ENCODE measurements at regions not wholly inside any gene's neighbourhood (a gene's known extent, or its start where the extent isn't known, plus 50 kb on each side); places are given as distances from the start of the nearest gene placed in this dataset.

DNA sequence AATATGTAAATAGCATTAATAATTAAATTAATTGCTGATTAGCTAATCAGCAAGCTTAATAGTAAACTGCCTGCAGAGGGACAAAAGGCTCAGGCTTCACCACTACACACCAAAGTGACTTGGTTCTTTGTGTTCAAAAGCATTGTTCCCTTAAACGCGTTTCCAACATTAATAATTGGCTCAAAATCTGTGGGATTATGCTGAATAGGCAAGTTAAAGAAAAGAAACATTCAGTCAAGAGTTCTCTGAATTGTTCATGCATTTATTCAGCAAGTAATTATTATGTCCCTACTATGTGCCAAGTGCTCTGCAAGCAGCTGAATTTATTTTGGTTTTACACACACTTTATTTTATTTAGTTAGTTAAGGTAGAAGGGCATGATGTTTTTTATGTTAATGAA lies 558.5 kb upstream of the ARRDC4 start:
- TF ChIP-seq, protein P1, sequence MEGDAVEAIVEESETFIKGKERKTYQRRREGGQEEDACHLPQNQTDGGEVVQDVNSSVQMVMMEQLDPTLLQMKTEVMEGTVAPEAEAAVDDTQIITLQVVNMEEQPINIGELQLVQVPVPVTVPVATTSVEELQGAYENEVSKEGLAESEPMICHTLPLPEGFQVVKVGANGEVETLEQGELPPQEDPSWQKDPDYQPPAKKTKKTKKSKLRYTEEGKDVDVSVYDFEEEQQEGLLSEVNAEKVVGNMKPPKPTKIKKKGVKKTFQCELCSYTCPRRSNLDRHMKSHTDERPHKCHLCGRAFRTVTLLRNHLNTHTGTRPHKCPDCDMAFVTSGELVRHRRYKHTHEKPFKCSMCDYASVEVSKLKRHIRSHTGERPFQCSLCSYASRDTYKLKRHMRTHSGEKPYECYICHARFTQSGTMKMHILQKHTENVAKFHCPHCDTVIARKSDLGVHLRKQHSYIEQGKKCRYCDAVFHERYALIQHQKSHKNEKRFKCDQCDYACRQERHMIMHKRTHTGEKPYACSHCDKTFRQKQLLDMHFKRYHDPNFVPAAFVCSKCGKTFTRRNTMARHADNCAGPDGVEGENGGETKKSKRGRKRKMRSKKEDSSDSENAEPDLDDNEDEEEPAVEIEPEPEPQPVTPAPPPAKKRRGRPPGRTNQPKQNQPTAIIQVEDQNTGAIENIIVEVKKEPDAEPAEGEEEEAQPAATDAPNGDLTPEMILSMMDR (IDR thresholded peaks at IDR 0.05): no peak
- no peak for TF ChIP-seq POLR2A (IDR thresholded peaks at IDR 0.05)
- TF ChIP-seq EP300 (IDR thresholded peaks at IDR 0.05): no peak

All from ovary (tissue), 3 donors.